ENCODE measurements at regions not wholly inside any gene's neighbourhood (a gene's known extent, or its start where the extent isn't known, plus 50 kb on each side); places are given as distances from the start of the nearest gene placed in this dataset.
"Not testable (repeated sequence)": the region's sequence is repeated elsewhere in the genome, so short reads cannot be mapped to it uniquely, and the experiment has no call there.

DNA sequence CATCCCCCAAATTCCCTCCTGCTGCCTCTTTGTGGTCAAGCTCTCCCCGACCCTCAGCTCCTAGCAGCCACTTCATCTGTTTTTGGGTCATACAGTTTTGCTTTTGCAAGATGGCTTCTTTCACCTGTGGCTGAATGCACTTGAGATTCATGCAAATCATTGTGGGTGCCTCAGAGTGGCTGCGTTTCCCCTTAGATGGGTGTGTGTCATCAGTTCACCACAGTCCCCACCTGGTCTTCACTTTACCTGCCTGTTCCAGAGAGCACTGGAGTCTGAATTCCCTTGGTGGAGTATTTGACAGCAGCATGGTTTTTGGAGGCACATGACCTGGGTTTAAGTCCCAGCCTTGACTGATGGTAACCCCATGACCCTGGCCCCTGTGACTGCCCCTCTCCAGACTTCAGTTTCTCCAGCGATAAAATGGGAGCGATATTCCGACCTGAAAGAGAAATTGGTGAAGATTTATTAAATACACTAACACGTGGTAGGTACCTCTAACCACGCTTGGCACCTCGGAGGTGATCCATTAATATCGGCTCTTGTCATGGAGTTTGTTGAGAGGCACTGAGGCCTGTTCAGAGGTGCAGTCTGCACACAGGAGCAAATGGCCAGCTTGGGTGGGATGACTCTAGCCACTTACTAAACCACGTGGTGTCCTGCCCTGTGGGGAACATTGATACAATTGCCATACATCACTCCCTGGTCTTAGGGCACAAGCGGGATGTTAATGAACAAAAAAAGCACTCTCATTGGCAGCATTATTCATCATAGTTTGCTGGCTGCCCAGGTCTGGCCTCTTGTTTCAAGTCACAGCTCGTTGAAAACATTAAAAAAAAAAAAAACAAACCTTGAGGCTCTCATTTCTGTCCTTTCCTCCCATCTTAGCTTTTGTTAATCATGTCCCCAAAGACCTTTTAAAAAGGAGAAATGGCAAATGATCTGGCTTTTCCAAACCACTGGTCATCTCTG lies 167.2 kb upstream of the KCNG1 start:
- no peak for DNase-seq (ENCODE audit: low read depth in 1 of 2, low spot score in 1 of 2)

DNA sequence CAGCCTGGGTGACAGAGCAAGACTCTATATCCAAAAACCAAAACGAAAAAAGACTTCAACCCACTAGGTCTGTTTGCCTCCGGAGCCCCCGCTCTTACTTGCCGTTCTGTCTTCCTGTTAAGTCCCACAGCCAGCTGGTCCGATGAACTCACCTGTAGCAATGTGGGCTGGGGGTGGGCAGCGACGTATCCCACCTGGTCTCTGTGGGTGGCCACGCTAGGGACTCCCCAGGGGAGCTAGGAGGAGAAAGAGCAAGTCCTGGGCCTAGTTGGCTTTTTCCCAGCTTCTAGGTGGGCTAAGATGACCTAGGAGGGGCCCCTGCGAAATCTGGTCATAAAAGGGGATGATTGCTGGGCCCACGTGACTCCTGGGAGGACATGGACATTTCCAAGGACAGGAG lies 166.0 kb upstream of the KCNG1 start:
- no peak for DNase-seq (ENCODE audit: low read depth in 1 of 2, low spot score in 1 of 2)

GRCh38 chr20:51187261-51187660 lies 164.4 kb upstream of the KCNG1 start:
- no peak for DNase-seq (ENCODE audit: low read depth in 1 of 2, low spot score in 1 of 2)

DNA sequence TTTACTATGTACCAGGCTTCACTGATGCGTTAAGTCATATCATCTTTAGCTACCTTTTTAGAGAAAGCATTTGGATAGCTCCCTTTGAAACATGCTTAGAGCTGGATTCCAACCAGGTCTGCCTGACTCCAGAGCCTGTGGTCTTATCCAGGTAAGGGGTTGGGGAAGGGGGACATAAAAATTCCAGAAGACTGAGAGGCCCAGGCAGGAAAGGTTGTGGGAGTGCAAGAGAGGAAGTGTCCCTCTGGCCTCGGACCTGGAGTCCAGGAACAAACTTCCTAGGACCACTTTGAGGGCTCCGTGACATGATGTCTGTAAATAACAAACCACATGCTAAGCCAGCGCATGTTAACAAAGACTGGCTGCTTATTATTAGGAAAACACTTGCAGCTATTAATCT lies 163.0 kb upstream of the KCNG1 start:
- no peak for DNase-seq (ENCODE audit: low read depth in 1 of 2, low spot score in 1 of 2)

DNA sequence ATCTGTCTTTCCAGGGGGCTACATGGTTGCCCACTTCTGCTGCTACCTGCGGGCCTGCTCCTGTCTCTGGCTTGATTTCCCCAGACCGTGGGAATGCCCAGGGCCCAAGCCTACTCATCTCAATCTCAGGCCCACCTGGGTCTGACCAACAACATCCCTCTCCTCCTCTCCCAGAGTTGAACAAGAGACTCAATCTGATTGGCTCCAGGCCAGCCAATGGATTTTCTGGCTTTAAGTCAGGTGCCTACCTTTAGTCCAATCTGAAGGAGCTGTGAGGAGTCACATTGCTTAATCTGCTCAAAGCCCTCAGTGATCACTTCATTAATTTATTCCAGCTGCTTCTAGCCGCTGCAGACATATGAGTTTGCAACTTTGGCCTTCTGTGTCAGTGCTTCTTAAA lies 162.4 kb upstream of the KCNG1 start:
- no peak for DNase-seq (ENCODE audit: low read depth in 1 of 2, low spot score in 1 of 2)

GRCh38 chr20:51184289-51184688 lies 161.4 kb upstream of the KCNG1 start:
- no peak for DNase-seq (ENCODE audit: low read depth in 1 of 2, low spot score in 1 of 2)

DNA sequence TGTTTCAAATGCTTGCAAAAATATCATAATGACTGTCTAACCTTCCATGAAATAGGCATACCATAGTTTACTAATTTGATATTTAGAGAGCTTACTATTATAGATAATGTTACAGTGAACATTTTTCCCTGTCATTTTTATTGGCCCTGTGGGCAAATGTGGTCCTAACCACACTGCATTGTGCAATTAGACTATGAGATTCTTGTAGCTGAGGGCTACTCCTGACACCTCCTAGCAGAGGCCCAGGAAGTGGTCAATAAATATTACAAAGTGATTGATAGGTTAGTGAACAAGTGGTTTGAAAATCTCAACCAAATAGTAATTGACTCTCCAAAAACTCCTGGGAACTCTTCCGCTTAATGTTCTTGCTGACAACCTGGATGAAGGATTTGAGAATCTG lies 160.5 kb upstream of the KCNG1 start:
- DNase-seq (ENCODE audit: low read depth in 1 of 2, low spot score in 1 of 2), result no peak

DNA sequence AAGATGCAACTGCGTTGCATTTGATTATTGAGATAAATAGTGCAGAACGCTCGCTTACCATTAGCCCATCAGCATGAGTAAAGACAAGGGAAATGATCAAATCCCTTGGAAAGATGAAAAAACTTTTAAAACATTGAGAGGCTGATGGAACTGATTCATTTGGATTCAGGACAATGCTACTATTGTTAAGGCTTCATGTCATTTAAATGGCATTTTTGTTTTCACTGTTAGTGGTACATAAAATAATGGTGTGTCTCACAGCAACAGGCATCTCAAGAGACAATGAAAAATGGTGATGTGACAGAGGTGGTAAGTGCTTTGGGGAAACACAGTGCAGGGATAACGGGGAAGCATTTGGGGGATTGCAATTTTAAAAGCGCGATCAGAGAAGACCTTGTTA lies 159.7 kb upstream of the KCNG1 start:
- no peak for DNase-seq (ENCODE audit: low read depth in 1 of 2, low spot score in 1 of 2)

- no peak for DNase-seq (ENCODE audit: low read depth in 1 of 2, low spot score in 1 of 2)
Observed at GRCh38 chr20:51178153-51178552, 155.2 kb upstream of the KCNG1 start.

- no peak for DNase-seq (ENCODE audit: low read depth in 1 of 2, low spot score in 1 of 2)
Observed at GRCh38 chr20:51176876-51177275, 154.0 kb upstream of the KCNG1 start.

DNA sequence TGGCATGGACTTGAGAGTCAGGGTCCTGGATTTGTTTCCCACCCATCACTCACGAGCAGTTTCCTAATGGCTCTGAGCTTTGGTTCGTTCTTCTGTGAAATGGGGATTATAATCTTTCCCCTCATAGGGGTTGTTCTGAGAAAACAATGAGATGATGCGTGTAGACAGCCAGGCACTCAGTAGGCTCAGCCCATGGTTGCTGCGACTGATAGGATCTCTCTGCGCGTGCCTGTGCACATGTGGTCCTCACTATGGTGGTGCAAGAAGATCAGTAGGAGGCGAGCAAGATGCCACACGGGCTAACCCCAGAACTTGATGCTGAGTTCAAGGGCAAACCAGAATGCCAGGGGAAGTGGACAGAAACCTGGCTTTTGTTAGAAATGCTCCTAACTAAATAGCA lies 153.5 kb upstream of the KCNG1 start:
- DNase-seq (ENCODE audit: low read depth in 1 of 2, low spot score in 1 of 2), result no peak

GRCh38 chr20:51175724-51176123 lies 152.8 kb upstream of the KCNG1 start:
- no peak for DNase-seq (ENCODE audit: low read depth in 1 of 2, low spot score in 1 of 2)

DNA sequence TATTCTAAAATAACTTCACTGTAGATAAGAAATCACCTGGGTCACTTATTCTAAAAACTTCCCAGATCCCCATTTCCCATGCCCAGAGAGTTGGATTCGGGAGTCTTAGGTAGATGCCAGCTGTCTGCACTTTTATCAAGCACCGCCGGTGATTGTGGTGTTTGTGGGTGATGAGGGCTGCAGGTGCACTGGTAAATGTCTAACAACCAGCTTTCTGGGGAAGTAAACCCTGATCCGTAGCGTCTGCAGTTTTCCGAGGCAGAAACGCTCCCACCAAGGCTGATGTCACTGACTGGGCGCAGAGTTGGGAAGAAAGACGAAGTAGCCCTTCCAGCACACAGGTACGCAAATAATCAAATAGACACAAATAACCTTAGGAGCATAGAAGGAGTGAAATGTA lies 152.2 kb upstream of the KCNG1 start:
- no peak for DNase-seq (ENCODE audit: low read depth in 1 of 2, low spot score in 1 of 2)

DNA sequence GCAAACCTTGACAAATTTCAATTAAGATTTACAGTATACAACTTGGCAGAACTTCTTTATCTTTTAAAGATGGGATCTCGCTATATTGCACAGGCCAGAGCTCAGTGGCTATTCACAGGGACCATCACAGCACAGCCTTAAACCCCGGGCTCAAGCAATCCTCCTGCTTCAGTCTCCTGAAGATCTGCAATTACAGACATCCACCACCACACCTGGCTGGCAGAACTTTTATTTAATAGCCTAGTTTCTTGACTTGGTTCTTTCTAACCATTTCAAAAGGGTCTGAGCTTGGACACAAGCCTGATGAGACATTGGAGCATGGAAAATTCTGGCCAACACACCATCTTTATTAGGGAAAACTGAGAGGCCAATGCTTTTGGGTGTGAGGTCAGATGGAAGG lies 151.6 kb upstream of the KCNG1 start:
- no peak for DNase-seq (ENCODE audit: low read depth in 1 of 2, low spot score in 1 of 2)

DNA sequence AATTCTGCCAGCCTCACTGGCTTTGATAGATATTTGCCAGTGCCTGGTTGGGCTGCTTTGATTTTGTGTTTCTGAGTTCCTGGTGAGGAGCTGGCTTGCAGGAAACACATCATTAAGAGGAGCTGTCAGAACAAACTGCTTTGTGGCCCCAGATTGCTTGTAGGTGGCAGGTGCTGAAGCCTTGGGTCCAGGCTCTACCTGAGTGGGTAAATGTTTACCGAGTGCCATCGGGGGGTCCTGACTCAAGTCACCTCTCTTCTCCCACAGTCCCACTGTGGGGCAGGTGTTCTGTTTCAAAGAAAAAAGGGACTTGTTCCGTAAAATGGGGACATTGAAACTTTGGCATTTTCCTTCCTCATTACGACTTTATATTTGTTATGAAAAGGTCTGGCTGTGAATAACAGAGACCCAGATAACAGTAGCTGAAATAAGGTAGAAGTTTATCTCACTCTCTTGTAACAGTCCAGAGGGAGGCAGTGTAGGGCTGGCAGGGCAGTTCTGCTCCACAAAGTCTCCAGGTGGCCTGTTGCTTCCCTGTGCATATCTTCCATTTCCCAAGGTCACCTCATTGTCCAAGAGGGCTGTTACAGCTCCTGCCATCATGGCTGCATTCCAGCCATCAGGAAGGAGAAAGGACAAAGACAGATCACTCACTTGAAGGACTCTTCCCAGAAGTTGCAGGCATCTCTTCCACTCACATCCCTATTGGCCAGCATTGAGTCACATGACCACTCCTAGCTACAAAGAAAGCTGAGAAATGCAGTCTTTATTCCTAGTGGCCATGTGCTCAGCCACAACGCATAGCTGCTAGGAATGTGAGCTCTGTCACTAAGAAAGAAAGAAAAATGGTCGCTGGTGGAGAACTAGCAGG lies 149.9 kb upstream of the KCNG1 start:
- no peak for DNase-seq (ENCODE audit: low read depth in 1 of 2, low spot score in 1 of 2)

DNA sequence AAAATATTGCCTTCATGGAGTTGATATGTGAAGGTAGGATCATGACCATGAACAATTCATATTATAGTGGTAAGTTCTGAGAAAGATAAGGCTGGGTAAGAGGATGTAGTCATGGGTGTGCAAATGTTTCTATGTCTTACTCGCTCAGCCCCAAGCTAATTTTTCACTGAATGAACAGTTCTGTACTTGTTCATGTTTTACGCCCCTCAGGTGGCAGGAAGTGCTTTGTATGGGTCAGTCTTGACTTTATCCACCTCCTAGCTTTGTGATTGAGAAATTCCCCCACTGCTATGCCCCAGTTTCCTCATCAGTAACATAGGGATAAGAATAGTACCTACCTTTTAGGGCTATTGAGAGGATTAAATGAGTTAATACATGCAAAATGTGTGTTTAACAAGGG lies 148.2 kb upstream of the KCNG1 start:
- no peak for DNase-seq (ENCODE audit: low read depth in 1 of 2, low spot score in 1 of 2)

DNA sequence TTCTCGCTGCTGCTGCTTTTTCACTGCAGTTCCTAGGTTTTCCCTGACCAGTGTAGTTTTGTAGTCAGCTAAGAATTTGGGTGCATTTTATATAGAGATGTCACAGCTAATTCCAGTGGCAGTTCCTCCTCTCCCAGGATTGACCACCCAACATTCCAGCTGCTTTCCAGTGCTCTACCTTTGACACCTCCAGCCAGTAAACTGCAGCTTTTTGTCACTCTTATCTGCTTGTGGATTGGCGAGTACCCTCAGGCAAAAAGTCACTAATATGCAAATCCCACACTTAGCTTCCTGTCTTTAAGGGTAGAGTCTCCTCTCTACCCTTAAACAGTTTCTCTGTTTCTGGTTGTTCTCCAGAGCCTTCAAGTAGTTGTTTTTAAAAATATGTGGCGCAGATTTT lies 146.9 kb upstream of the KCNG1 start:
- DNase-seq (ENCODE audit: low read depth in 1 of 2, low spot score in 1 of 2), result no peak

- DNase-seq (ENCODE audit: low read depth in 1 of 2, low spot score in 1 of 2), result not testable (repeated sequence)
Observed at GRCh38 chr20:51167911-51168310, 145.0 kb upstream of the KCNG1 start.

- no peak for DNase-seq (ENCODE audit: low read depth in 1 of 2, low spot score in 1 of 2)
Observed at GRCh38 chr20:51166489-51166888, 143.6 kb upstream of the KCNG1 start.

DNA sequence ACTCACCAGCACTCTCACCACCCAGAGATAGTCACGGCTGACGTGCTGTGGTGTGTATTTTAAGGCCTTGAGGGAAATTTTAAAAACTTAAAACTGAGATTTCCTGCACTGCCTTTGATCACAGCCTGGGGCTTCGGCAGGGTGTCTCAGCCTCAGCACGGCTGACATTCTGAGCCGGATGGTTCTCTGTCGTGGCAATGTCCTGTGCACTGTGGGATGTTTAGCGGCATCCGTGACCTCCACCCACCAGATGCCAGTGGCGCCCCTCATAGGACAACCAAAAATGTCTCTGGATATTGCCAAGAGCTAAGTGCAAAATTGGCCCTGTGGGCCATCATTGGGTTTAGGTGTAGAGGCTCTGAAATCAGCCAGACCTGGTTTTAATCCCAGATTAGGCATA lies 142.2 kb upstream of the KCNG1 start:
- no peak for DNase-seq (ENCODE audit: low read depth in 1 of 2, low spot score in 1 of 2)

DNA sequence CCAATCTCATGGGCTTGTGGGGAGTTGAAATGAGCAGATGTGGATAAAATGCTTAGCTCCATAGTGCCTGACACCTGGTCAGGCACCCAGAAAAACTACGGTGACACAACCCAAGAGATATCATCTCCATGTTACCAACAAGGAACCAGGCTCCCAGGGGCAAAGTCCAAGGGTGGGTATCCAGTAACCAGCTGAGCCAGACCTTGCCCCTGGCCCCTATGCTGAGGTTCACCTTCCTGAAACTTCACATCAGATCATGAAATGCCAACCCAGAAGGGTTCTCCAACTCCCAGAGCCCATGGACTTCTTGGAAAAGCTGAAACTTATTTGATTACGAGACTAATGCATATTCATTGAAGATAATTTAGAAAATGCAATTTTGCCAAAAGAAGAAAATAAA lies 141.8 kb upstream of the KCNG1 start:
- DNase-seq (ENCODE audit: low read depth in 1 of 2, low spot score in 1 of 2), result no peak

DNA sequence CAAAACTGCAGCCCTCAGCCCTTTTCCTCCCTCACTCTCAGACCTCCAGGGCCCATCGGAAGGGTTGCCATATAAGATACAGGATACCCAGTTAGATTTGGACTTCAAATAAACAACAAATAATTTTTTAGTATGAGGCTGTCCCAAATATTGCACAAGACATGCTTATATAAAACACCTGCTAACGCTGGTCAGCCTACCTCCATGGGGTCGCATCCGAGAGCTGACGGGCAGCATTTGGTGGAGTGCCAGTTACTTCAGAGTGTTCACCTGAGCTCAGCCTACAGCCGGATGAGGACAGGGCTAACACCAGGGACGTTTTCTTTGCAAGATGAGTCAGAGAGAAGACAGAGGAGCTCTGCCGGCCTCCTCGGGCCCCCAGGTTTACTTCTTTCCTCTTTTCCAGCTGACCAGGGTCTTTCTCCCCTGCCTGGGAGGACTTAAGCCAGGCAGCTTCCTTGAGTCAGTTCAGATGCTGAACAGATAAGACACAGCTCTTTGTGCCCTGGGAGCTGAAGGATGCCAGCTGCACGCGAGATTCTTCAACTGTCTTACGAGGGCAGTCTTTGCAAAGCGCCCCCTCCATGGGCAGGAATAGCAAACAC lies 141.2 kb upstream of the KCNG1 start:
- no peak for DNase-seq (ENCODE audit: low read depth in 1 of 2, low spot score in 1 of 2)
